Left cardiac atrium (tissue), 4 donors: ENCODE measurements at regions not wholly inside any gene's neighbourhood (a gene's known extent, or its start where the extent isn't known, plus 50 kb on each side); places are given as distances from the start of the nearest gene placed in this dataset.
"Not testable (repeated sequence)": the region's sequence is repeated elsewhere in the genome, so short reads cannot be mapped to it uniquely, and the experiment has no call there.

Experiments
- ATAC-seq, 2 donors: fragments of 200-7000 bp; cut with Tn5 transposase; one replicate each; pipeline ENCODE4 v1.9.1; 2020; ENCODE audit warnings: mild to moderate bottlenecking in 2 of 2, moderate library complexity in 2 of 2
- DNase-seq: peaks from one replicate; pipeline ENCODE4 v3.0.0-alpha.2; 2020
- intact Hi-C, 2 donors: fragments of 100-400 bp; cut with DNase I; formaldehyde crosslinking; loops; one replicate each; pipeline versions ENCODE4 v1.14.1 to v1.15.1; 2022 to 2023
- donor health status: DM: no; HTN: yes; CAD: no.
- donor health status: DM: no; HTN: yes; CAD: no; lungs with severe emphysema.
- donor health status: DM: yes; HTN: yes; CAD: no.
- donor health status: Dilated cardiomyopathy.

GRCh38 chr1:120243867-120244266 is 67.5 kb upstream of the SEC22B start:
- intact Hi-C loops: not testable (repeated sequence)

GRCh38 chr1:120242582-120242981 is 66.3 kb upstream of the SEC22B start:
- DNase-seq, intact Hi-C loops: not testable (repeated sequence)
- ATAC-seq: peak in 1 of 2 donors; percentile 18

More at GRCh38 chr1:120243867-120244266, 67.5 kb upstream of the SEC22B start:
- peak; percentile 38 to 88 for ATAC-seq
- not testable (repeated sequence) for DNase-seq

- peak; percentile 52 to 59 for ATAC-seq
- intact Hi-C loops, DNase-seq: not testable (repeated sequence)
These were observed 65.5 kb upstream of the SEC22B start for GRCh38 chr1:120241868-120242267.

- peak in 1 of 2 donors; percentile 28 for ATAC-seq
- intact Hi-C loops, DNase-seq: not testable (repeated sequence)
These were observed 63.9 kb upstream of the SEC22B start for GRCh38 chr1:120240181-120240580.

GRCh38 chr1:120239351-120239750 is 63.0 kb upstream of the SEC22B start:
- intact Hi-C loops, ATAC-seq, DNase-seq: not testable (repeated sequence)

DNA sequence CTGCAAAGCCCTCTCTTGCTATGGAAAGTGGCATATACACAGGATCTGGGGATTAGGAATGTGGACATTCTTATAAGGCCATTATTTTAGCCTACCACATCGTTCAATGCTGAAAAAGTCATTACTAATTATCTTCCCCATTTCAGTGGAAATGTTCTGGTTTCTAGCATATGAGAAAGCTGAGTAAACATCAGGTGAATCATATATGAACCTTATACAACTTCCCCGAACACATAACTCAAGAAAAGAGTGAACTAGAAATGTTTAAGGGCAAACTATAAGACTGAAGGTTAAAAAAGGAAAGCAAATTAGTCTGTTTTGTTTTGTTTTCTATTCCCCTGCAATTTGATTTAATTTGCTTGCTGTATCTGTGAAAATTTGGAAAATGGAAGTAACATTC is 62.5 kb upstream of the SEC22B start:
- DNase-seq, intact Hi-C loops, ATAC-seq: not testable (repeated sequence)

DNA sequence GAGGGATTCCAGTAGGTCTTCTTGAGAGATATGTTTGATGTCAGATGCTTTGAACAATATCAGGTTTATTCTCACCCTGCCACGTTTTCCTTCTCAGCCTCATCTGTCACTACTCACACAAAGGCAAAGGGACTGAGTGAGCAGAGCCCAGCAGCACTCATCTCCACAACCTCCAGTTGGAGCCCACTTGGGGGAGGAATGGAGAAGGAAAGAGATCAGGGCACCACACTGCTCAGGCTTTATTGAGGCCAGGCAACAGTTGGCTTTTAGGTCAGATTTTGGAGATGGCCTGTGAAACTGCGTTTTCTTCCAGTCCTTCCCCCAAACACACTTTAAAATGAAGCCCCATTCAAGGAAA is 57.3 kb upstream of the SEC22B start:
- ATAC-seq: peak; percentile 48 to 58
- DNase-seq, intact Hi-C loops: not testable (repeated sequence)

- intact Hi-C loops, DNase-seq: not testable (repeated sequence)
- peak; percentile 99 for ATAC-seq
These were observed 56.7 kb upstream of the SEC22B start for GRCh38 chr1:120232834-120233660.

GRCh38 chr1:120229835-120230234 is 53.5 kb upstream of the SEC22B start:
- ATAC-seq, intact Hi-C loops: not testable (repeated sequence)

More at GRCh38 chr1:120229835-120230234, 53.5 kb upstream of the SEC22B start:
- DNase-seq: not testable (repeated sequence)
